Right lobe of liver (tissue), 4 donors: ENCODE measurements at regions not wholly inside any gene's neighbourhood (a gene's known extent, or its start where the extent isn't known, plus 50 kb on each side); places are given as distances from the start of the nearest gene placed in this dataset.

ENCODE experiments used
- POLR2A ChIP-seq: fragments of 450-650 bp; IDR thresholded peaks from one replicate; pipeline ENCODE4 v1.6.1; 2017; ENCODE audit warnings: antibody characterized with exemption, mild to moderate bottlenecking
- TF ChIP-seq, protein P1 (sequence below), 4 donors: fragments of 200-600 bp in 3 of 4; fragments of 450-650 bp in 1 of 4; IDR thresholded peaks; one replicate each; pipeline versions ENCODE4 v1.5.1 to v1.8.0; 2016 to 2022; ENCODE audit warnings: antibody characterized with exemption in 4 of 4, mild to moderate bottlenecking in 2 of 4
- donor health status: DM: no; HTN: no; CAD: no.
- donor health status: DM: no; HTN: no; CAD: no.
- donor health status: DM: no; HTN: yes; CAD: no.

DNA sequence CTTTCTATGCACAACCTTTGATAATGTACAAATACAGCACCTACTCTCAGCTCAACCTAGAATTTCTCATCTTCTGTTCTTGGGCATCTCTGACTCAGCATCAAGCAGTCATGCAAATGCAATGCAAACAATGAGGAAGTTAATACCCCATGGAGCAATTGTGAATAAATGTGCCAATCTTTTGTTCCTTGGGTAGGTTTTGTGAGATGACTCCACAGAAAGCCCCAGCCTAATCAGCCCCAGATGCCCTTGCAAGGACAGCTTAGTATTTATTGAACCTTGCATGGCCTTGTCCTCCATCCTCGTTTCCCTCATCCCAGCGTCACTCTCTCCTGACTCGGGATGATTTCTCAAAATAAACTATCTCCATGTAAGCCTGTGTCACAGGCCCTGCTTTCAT lies 494.7 kb upstream of the NECTIN3 start:
- TF ChIP-seq, protein P1, sequence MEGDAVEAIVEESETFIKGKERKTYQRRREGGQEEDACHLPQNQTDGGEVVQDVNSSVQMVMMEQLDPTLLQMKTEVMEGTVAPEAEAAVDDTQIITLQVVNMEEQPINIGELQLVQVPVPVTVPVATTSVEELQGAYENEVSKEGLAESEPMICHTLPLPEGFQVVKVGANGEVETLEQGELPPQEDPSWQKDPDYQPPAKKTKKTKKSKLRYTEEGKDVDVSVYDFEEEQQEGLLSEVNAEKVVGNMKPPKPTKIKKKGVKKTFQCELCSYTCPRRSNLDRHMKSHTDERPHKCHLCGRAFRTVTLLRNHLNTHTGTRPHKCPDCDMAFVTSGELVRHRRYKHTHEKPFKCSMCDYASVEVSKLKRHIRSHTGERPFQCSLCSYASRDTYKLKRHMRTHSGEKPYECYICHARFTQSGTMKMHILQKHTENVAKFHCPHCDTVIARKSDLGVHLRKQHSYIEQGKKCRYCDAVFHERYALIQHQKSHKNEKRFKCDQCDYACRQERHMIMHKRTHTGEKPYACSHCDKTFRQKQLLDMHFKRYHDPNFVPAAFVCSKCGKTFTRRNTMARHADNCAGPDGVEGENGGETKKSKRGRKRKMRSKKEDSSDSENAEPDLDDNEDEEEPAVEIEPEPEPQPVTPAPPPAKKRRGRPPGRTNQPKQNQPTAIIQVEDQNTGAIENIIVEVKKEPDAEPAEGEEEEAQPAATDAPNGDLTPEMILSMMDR (IDR thresholded peaks at IDR 0.05) = no peak
- no peak for TF ChIP-seq POLR2A
